Activated naive CD8-positive, alpha-beta T cell (primary cell): ENCODE measurements at regions not wholly inside any gene's neighbourhood (a gene's known extent, or its start where the extent isn't known, plus 50 kb on each side); places are given as distances from the start of the nearest gene placed in this dataset.

Experiments used
- H3K27ac Mint-ChIP-seq: one replicate; pipeline ENCODE4 v1.8.0; 2021; ENCODE audit warnings: mixed read lengths
- H3K27me3 Mint-ChIP-seq: one replicate; pipeline ENCODE4 v1.8.0; 2021; ENCODE audit warnings: mixed read lengths
- H3K36me3 Mint-ChIP-seq: one replicate; pipeline ENCODE4 v1.8.0; 2021; ENCODE audit warnings: mixed read lengths
- H3K4me1 Mint-ChIP-seq: one replicate; pipeline ENCODE4 v1.8.0; 2021; ENCODE audit warnings: low read depth, mixed read lengths
- H3K4me3 Mint-ChIP-seq: one replicate; pipeline ENCODE4 v1.8.0; 2021; ENCODE audit warnings: mild to moderate bottlenecking, mixed read lengths
- H3K9me3 Mint-ChIP-seq: one replicate; pipeline ENCODE4 v1.8.0; 2021; ENCODE audit warnings: low read depth, mixed read lengths

DNA sequence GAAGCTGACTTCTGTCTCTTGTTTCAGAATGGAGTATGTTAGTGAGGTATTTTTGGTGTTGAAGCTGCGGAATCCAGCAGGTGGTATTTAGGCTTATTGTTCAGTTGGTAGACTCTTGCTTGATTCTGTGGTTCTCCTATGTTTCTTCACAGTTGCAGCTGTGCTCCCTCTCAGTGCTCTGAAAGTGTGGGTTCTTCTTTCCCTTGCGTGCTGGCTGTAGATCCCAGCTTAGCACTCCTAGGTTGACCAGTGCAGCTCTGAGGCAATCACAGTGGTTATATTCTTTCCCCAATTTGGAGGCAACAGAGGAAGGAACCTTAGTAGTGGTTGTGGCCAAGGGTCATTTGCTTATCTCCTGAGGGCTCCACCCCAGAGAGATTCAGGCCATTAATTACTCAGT is 269.2 kb upstream of the NRIP1 start:
- peaks cover 2% of the 10 kb centered on the region for H3K27me3 Mint-ChIP-seq
- no peaks in the 10 kb centered on the region for H3K4me1 Mint-ChIP-seq
- H3K9me3 Mint-ChIP-seq = no peaks in the 10 kb centered on the region
- H3K27ac Mint-ChIP-seq = no peak overlapping the region
- H3K4me3 Mint-ChIP-seq = no peak overlapping the region
- H3K36me3 Mint-ChIP-seq = no peaks in the 10 kb centered on the region

- Mint-ChIP-seq H3K4me1 (no peaks in the 10 kb centered on the region), H3K27me3 (peaks cover 16% of the 10 kb centered on the region), H3K4me3 (no peak overlapping the region), H3K36me3 (no peaks in the 10 kb centered on the region), H3K27ac (no peak overlapping the region), H3K9me3 (no peaks in the 10 kb centered on the region)
These were observed 278.3 kb upstream of the NRIP1 start for GRCh38 chr21:15343066-15343465.

- Mint-ChIP-seq H3K4me1 (peaks cover 9% of the 10 kb centered on the region), H3K4me3 (no peak overlapping the region), H3K9me3 (no peaks in the 10 kb centered on the region), H3K36me3 (no peaks in the 10 kb centered on the region), H3K27ac (no peak overlapping the region), H3K27me3 (no peaks in the 10 kb centered on the region)
These were observed 287.2 kb upstream of the NRIP1 start for GRCh38 chr21:15352009-15352408.

- no peaks in the 10 kb centered on the region for H3K27me3 Mint-ChIP-seq
- peaks cover 9% of the 10 kb centered on the region for H3K4me1 Mint-ChIP-seq
These were observed 288.7 kb upstream of the NRIP1 start for GRCh38 chr21:15353546-15353945.

GRCh38 chr21:15354516-15354915 is 289.7 kb upstream of the NRIP1 start:
- Mint-ChIP-seq H3K27ac (no peak overlapping the region), H3K4me1 (peaks cover 9% of the 10 kb centered on the region), H3K9me3 (no peaks in the 10 kb centered on the region), H3K4me3 (no peak overlapping the region), H3K36me3 (no peaks in the 10 kb centered on the region), H3K27me3 (no peaks in the 10 kb centered on the region)

More at GRCh38 chr21:15353546-15353945, 288.7 kb upstream of the NRIP1 start:
- no peak overlapping the region for H3K4me3 Mint-ChIP-seq
- H3K36me3 Mint-ChIP-seq = no peaks in the 10 kb centered on the region
- no peak overlapping the region for H3K27ac Mint-ChIP-seq
- H3K9me3 Mint-ChIP-seq = no peaks in the 10 kb centered on the region

DNA sequence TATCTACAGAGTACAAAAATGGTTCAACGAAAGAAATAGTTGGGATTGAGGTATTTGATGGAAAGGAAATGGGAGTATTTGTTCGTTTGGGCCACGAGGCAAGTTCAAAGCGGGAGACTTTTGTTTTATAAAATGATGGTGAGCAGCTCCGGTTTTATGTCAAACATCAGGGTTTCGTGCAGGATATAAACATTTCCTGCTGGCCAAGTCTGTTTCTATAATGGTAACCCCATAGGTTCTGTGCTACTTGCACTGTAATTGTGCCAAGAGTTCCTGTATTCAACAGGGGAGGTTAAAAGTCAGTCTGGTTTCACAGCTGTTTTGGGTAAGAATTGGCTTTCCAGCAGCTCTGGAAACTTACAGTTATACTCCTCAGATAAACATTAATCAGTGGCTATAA is 290.3 kb upstream of the NRIP1 start:
- H3K4me3 Mint-ChIP-seq = no peak overlapping the region
- H3K27me3 Mint-ChIP-seq = no peaks in the 10 kb centered on the region
- H3K9me3 Mint-ChIP-seq = no peaks in the 10 kb centered on the region
- H3K27ac Mint-ChIP-seq = no peak overlapping the region
- H3K36me3 Mint-ChIP-seq = no peaks in the 10 kb centered on the region
- H3K4me1 Mint-ChIP-seq = peaks cover 9% of the 10 kb centered on the region

DNA sequence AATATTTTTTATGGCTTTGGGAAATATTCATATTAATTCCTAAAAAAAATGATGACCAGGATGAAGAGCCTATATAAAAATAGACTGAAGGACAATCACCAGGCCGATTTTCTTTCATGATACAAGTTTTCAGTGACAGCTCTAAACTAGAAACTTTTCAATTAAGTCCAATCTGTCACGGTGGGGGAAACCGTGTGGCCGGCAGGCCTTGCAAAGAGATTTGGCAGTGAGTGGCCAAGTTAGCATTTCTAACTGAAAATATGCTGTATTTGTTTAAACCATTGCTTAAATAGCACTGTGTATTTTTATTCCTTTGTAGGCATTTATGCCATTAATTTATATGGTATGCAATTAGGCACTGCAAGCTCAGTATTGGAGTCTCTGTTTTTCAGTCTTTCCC is 294.5 kb upstream of the NRIP1 start:
- Mint-ChIP-seq H3K27ac (no peak overlapping the region), H3K4me3 (no peak overlapping the region), H3K27me3 (no peaks in the 10 kb centered on the region), H3K4me1 (peaks cover 9% of the 10 kb centered on the region), H3K36me3 (no peaks in the 10 kb centered on the region), H3K9me3 (no peaks in the 10 kb centered on the region)

DNA sequence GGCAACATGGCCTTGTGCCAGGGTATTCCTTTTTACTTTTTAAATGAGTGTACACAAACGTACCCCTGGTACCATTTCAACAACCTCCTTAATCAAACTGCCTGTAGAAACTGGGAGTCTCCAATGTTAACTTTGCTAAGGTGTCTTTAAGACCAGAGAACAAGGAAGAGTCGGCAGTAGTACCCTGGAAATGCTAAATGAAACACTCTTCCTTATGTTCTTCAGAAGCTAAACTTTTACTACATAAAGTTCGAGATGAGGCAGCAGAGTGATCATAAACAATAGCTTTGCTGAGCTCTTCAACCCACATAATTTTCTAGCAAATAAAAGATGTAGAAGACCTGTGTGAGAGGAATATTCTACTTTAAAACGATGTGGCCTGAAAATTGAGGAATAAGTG is 297.7 kb upstream of the NRIP1 start:
- Mint-ChIP-seq H3K4me3 (no peak overlapping the region), H3K27ac (no peak overlapping the region), H3K36me3 (no peaks in the 10 kb centered on the region), H3K9me3 (peaks cover 8% of the 10 kb centered on the region), H3K4me1 (no peaks in the 10 kb centered on the region), H3K27me3 (no peaks in the 10 kb centered on the region)

- Mint-ChIP-seq H3K4me1 (no peaks in the 10 kb centered on the region), H3K36me3 (no peaks in the 10 kb centered on the region), H3K9me3 (peaks cover 8% of the 10 kb centered on the region), H3K27ac (no peak overlapping the region), H3K27me3 (no peaks in the 10 kb centered on the region), H3K4me3 (no peak overlapping the region)
These were observed 299.1 kb upstream of the NRIP1 start for GRCh38 chr21:15363921-15364320.

GRCh38 chr21:15365751-15366392 is 301.1 kb upstream of the NRIP1 start:
- H3K27me3 Mint-ChIP-seq = no peaks in the 10 kb centered on the region
- no peak overlapping the region for H3K4me3 Mint-ChIP-seq
- H3K36me3 Mint-ChIP-seq = no peaks in the 10 kb centered on the region
- no peak overlapping the region for H3K27ac Mint-ChIP-seq
- H3K9me3 Mint-ChIP-seq = peaks cover 8% of the 10 kb centered on the region
- H3K4me1 Mint-ChIP-seq = no peaks in the 10 kb centered on the region

- H3K9me3 Mint-ChIP-seq = peaks cover 8% of the 10 kb centered on the region
- no peaks in the 10 kb centered on the region for H3K4me1 Mint-ChIP-seq
- H3K27ac Mint-ChIP-seq = no peak overlapping the region
- H3K36me3 Mint-ChIP-seq = no peaks in the 10 kb centered on the region
- H3K27me3 Mint-ChIP-seq = no peaks in the 10 kb centered on the region
- H3K4me3 Mint-ChIP-seq = no peak overlapping the region
These were observed 301.8 kb upstream of the NRIP1 start for GRCh38 chr21:15366555-15366954.

- H3K4me3 Mint-ChIP-seq = no peak overlapping the region
These were observed 302.3 kb upstream of the NRIP1 start for GRCh38 chr21:15367061-15367626.

GRCh38 chr21:15370462-15370975 is 305.7 kb upstream of the NRIP1 start:
- Mint-ChIP-seq H3K4me1 (no peaks in the 10 kb centered on the region), H3K27me3 (no peaks in the 10 kb centered on the region), H3K27ac (no peak overlapping the region), H3K9me3 (peaks cover 8% of the 10 kb centered on the region), H3K36me3 (no peaks in the 10 kb centered on the region), H3K4me3 (no peak overlapping the region)

More at GRCh38 chr21:15367061-15367626, 302.3 kb upstream of the NRIP1 start:
- Mint-ChIP-seq H3K9me3 (peaks cover 8% of the 10 kb centered on the region), H3K27ac (no peak overlapping the region), H3K27me3 (no peaks in the 10 kb centered on the region), H3K4me1 (no peaks in the 10 kb centered on the region), H3K36me3 (no peaks in the 10 kb centered on the region)

GRCh38 chr21:15373941-15374340 is 309.1 kb upstream of the NRIP1 start:
- no peak overlapping the region for H3K4me3 Mint-ChIP-seq
- H3K27me3 Mint-ChIP-seq = no peaks in the 10 kb centered on the region
- no peaks in the 10 kb centered on the region for H3K9me3 Mint-ChIP-seq
- no peak overlapping the region for H3K27ac Mint-ChIP-seq
- H3K36me3 Mint-ChIP-seq = no peaks in the 10 kb centered on the region
- no peaks in the 10 kb centered on the region for H3K4me1 Mint-ChIP-seq

DNA sequence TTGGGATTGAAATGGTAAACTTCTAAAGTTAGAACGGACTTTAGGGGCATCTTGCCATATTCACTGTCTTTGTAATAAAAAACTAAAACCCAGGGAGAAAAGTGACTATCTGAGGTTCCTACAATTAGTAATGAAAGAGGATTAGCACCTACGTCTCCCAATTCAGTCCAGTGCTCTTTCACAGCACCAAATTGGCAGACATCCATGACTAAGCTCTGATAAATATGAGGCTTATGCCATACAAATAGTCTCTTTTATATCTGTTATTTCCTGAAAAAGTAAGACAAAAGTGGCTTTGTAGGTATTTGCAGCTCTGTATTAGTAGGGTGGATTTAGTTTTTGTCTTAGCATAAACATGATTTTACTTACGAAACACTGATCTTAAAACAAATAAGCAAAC is 315.0 kb upstream of the NRIP1 start:
- Mint-ChIP-seq H3K4me1 (no peaks in the 10 kb centered on the region), H3K4me3 (no peak overlapping the region), H3K36me3 (no peaks in the 10 kb centered on the region), H3K27ac (no peak overlapping the region), H3K27me3 (no peaks in the 10 kb centered on the region), H3K9me3 (no peaks in the 10 kb centered on the region)

DNA sequence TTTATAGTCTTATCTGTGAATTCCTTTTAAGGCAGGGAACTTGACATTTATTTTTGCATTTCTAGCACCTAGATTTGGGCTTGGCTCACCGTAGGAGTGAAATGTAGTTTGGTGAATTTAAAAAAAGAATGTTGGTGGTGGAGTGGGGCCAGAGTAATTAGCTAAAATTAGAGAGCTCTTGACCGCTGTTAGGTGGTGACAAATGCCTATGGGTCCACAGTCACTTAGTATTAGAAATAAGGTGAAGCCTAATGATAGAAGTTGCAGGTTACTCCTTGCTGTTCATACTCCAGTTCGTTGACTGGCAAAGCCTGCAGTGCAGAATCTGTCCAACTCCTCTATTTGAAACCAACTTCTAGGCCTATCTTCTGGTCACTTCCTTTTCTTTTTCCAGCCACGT is 318.8 kb upstream of the NRIP1 start:
- Mint-ChIP-seq H3K36me3 (no peaks in the 10 kb centered on the region), H3K27ac (no peak overlapping the region), H3K4me3 (no peak overlapping the region), H3K27me3 (no peaks in the 10 kb centered on the region), H3K9me3 (no peaks in the 10 kb centered on the region), H3K4me1 (no peaks in the 10 kb centered on the region)
